ENCODE measurements at regions not wholly inside any gene's neighbourhood (a gene's known extent, or its start where the extent isn't known, plus 50 kb on each side); places are given as distances from the start of the nearest gene placed in this dataset.

DNA sequence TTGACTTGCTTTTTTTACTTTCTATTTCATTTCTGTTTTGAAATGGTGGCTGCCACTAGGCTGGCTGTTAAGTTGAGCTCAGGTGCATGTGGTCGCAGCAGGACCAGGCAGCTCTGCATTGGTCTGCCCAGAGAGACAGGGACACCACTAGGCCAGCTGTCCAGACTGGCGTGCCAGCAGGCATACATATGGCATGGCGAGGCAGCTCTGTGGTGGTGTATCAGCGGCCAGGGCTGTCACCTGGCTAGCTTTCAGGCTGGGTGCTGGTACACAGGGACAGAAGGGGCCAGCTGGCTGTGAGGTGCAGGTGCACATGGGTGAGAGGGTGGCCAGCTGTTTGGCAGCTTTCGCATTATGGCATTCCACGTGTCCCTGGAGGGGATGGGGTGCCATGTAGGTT, 654.0 kb upstream of the ACO1 start:
- Histone ChIP-seq H3K9ac (ENCODE audit: insufficient read depth, low read depth, low read length) (no peak overlapping the region), H4K20me1 (ENCODE audit: insufficient read depth, low read length) (no peaks in the 10 kb centered on the region), H3K4me2 (ENCODE audit: low read depth, low read length) (no peak overlapping the region), H3K9me3 (ENCODE audit: low read length) (no peaks in the 10 kb centered on the region), H3K79me2 (ENCODE audit: insufficient read depth, low read length) (no peaks in the 10 kb centered on the region), H3K36me3 (replicated peaks in 1 of 2; ENCODE audit: control insufficient read depth in 1 of 2, insufficient read depth in 2 of 2, low read length in 2 of 2) (no peaks in the 10 kb centered on the region), H3K4me3 (replicated peaks in 1 of 3; ENCODE audit: insufficient read depth in 1 of 3, low read depth in 2 of 3, low read length in 3 of 3) (no peak overlapping the region), H3K27me3 (ENCODE audit: control insufficient read depth in 1 of 2, insufficient read depth in 2 of 2, low read length in 2 of 2) (no peaks in the 10 kb centered on the region), H2AFZ (ENCODE audit: low read length) (no peak overlapping the region), H3K4me1 (ENCODE audit: insufficient read depth, low read length) (no peaks in the 10 kb centered on the region), H3K27ac (ENCODE audit: extremely low read length, insufficient read depth, low read length) (no peak overlapping the region)
- WGBS (ENCODE audit: low lambda C conversion rate) = 28% methylated on average over 6 of the region's 6 CpGs
- intact Hi-C loops (cut with micrococcal nuclease; ENCODE audit: unreplicated experiment) = no loop called here
- in situ Hi-C loops (cut with HindIII; ENCODE audit: extremely low pct_ligation_motif_present, low pct_unique_long_range_greater_than_20kb) = no loop called here
- DNase-seq (ENCODE audit: low spot score) = no peak
- ChIA-PET CTCF (ENCODE audit: low intra/inter-chr PET ratio, low total read pairs) (no interaction called here), POLR2A (no interaction called here)
- no TSS peak for BruUV-seq (replicated peaks)
- FAIRE-seq = no peak
- TF ChIP-seq, protein P1, sequence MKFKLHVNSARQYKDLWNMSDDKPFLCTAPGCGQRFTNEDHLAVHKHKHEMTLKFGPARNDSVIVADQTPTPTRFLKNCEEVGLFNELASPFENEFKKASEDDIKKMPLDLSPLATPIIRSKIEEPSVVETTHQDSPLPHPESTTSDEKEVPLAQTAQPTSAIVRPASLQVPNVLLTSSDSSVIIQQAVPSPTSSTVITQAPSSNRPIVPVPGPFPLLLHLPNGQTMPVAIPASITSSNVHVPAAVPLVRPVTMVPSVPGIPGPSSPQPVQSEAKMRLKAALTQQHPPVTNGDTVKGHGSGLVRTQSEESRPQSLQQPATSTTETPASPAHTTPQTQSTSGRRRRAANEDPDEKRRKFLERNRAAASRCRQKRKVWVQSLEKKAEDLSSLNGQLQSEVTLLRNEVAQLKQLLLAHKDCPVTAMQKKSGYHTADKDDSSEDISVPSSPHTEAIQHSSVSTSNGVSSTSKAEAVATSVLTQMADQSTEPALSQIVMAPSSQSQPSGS (CRISPR knock-in tag; IDR thresholded peaks at IDR 0.05) = no peak
- TF ChIP-seq SALL2 (CRISPR knock-in tag; IDR thresholded peaks at IDR 0.05) (no peak), TARDBP (CRISPR knock-in tag; IDR thresholded peaks at IDR 0.05) (no peak), ARHGAP35 (CRISPR knock-in tag; IDR thresholded peaks at IDR 0.05; ENCODE audit: borderline replicate concordance) (no peak), ZNF335 (CRISPR knock-in tag; IDR thresholded peaks at IDR 0.05) (no peak), RFXAP (CRISPR knock-in tag; IDR thresholded peaks at IDR 0.05; ENCODE audit: borderline replicate concordance) (no peak), NFRKB (IDR thresholded peaks at IDR 0.05) (no peak)
- TF ChIP-seq, protein P2, sequence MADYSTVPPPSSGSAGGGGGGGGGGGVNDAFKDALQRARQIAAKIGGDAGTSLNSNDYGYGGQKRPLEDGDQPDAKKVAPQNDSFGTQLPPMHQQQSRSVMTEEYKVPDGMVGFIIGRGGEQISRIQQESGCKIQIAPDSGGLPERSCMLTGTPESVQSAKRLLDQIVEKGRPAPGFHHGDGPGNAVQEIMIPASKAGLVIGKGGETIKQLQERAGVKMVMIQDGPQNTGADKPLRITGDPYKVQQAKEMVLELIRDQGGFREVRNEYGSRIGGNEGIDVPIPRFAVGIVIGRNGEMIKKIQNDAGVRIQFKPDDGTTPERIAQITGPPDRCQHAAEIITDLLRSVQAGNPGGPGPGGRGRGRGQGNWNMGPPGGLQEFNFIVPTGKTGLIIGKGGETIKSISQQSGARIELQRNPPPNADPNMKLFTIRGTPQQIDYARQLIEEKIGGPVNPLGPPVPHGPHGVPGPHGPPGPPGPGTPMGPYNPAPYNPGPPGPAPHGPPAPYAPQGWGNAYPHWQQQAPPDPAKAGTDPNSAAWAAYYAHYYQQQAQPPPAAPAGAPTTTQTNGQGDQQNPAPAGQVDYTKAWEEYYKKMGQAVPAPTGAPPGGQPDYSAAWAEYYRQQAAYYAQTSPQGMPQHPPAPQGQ (CRISPR knock-in tag; IDR thresholded peaks at IDR 0.05; ENCODE audit: borderline replicate concordance) = no peak
- TF ChIP-seq, protein P3, sequence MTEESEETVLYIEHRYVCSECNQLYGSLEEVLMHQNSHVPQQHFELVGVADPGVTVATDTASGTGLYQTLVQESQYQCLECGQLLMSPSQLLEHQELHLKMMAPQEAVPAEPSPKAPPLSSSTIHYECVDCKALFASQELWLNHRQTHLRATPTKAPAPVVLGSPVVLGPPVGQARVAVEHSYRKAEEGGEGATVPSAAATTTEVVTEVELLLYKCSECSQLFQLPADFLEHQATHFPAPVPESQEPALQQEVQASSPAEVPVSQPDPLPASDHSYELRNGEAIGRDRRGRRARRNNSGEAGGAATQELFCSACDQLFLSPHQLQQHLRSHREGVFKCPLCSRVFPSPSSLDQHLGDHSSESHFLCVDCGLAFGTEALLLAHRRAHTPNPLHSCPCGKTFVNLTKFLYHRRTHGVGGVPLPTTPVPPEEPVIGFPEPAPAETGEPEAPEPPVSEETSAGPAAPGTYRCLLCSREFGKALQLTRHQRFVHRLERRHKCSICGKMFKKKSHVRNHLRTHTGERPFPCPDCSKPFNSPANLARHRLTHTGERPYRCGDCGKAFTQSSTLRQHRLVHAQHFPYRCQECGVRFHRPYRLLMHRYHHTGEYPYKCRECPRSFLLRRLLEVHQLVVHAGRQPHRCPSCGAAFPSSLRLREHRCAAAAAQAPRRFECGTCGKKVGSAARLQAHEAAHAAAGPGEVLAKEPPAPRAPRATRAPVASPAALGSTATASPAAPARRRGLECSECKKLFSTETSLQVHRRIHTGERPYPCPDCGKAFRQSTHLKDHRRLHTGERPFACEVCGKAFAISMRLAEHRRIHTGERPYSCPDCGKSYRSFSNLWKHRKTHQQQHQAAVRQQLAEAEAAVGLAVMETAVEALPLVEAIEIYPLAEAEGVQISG (CRISPR knock-in tag; IDR thresholded peaks at IDR 0.05) = no peak
- no peak for ATAC-seq
